DND-41 (cell line): ENCODE measurements at regions not wholly inside any gene's neighbourhood (a gene's known extent, or its start where the extent isn't known, plus 50 kb on each side); places are given as distances from the start of the nearest gene placed in this dataset.

ENCODE experiments used
- ATAC-seq: fragments of 200-7000 bp; cut with Tn5 transposase; 3 replicates; pipeline ENCODE4 v1.9.1; 2021; ENCODE audit warnings: low read depth; ENCODE audit not compliant: insufficient read depth
- DNase-seq: peaks from one replicate; pipeline ENCODE4 v3.0.0-alpha.2; 2020
- H2AFZ ChIP-seq: 2 replicates; pipeline ENCODE4 v1.6.0; 2012; ENCODE audit warnings: low read depth, low read length
- H3K27ac ChIP-seq: 2 replicates; pipeline ENCODE4 v1.5.1; 2012; ENCODE audit warnings: low read length, inconsistent platforms
- H3K27me3 ChIP-seq: fragments of 200-600 bp; sonication (generic); 2 replicates; pipeline ENCODE4 v1.6.0; 2012; ENCODE audit warnings: low read length, mild to moderate bottlenecking, inconsistent platforms; ENCODE audit not compliant: insufficient read depth, poor library complexity
- H3K36me3 ChIP-seq: 2 replicates; pipeline ENCODE4 v1.5.1; 2012; ENCODE audit warnings: low read length, inconsistent platforms; ENCODE audit not compliant: insufficient read depth
- H3K4me1 ChIP-seq: 2 replicates; pipeline ENCODE4 v1.5.1; 2012; ENCODE audit warnings: mild to moderate bottlenecking, low read length; ENCODE audit not compliant: insufficient read depth
- H3K4me2 ChIP-seq: 2 replicates; pipeline ENCODE4 v1.6.0; 2012; ENCODE audit warnings: mild to moderate bottlenecking, moderate library complexity, low read length, inconsistent platforms; ENCODE audit not compliant: insufficient read depth
- H3K4me3 ChIP-seq, 2 experiments: fragments of 200-600 bp in 1 of 2; shearing (Covaris generic) in 1 of 2; 2 replicates each; pipeline ENCODE4 v1.5.1; 2012 to 2016; ENCODE audit warnings: inconsistent platforms in 2 of 2, low read length in 2 of 2, mild to moderate bottlenecking in 2 of 2, low read depth in 1 of 2, moderate library complexity in 1 of 2
- H3K79me2 ChIP-seq: 2 replicates; pipeline ENCODE4 v1.6.0; 2012; ENCODE audit warnings: low read length, inconsistent platforms; ENCODE audit not compliant: insufficient read depth
- H3K9ac ChIP-seq: 2 replicates; pipeline ENCODE4 v1.6.0; 2012; ENCODE audit warnings: low read depth, mild to moderate bottlenecking, inconsistent platforms, low read length, moderate library complexity
- H3K9me3 ChIP-seq: 2 replicates; pipeline ENCODE4 v1.5.1; 2012; ENCODE audit warnings: low read length, moderate library complexity, mild to moderate bottlenecking, inconsistent platforms; ENCODE audit not compliant: insufficient read depth, severe bottlenecking
- H4K20me1 ChIP-seq: 2 replicates; pipeline ENCODE4 v1.6.0; 2012; ENCODE audit warnings: low read length; ENCODE audit not compliant: insufficient read depth
- CTCF ChIP-seq: IDR thresholded peaks from 2 replicates; pipeline ENCODE4 v1.5.1; 2012; ENCODE audit warnings: borderline replicate concordance, low read length, moderate library complexity, mild to moderate bottlenecking; ENCODE audit not compliant: poor library complexity, severe bottlenecking; ENCODE audit errors: extremely low read depth
- EZH2 ChIP-seq: IDR thresholded peaks from 3 replicates; pipeline ENCODE4 v1.6.1; 2012; ENCODE audit warnings: borderline replicate concordance, low read depth, mild to moderate bottlenecking, moderate library complexity, low read length, inconsistent platforms; ENCODE audit not compliant: severe bottlenecking

- TF ChIP-seq EZH2, result no peak
- TF ChIP-seq CTCF, result no peak
- no peak overlapping the region for H3K27ac ChIP-seq
- no peaks in the 10 kb centered on the region for H4K20me1 ChIP-seq
- no peak overlapping the region for H3K9ac ChIP-seq
- no peak overlapping the region for H3K4me2 ChIP-seq
- H3K4me3 ChIP-seq, result no peak overlapping the region
- no peaks in the 10 kb centered on the region for H3K36me3 ChIP-seq
- no peak for ATAC-seq
- no peak for DNase-seq
- H3K27me3 ChIP-seq, result no peaks in the 10 kb centered on the region
- no peak overlapping the region for H2AFZ ChIP-seq
- no peaks in the 10 kb centered on the region for H3K4me1 ChIP-seq
- no peaks in the 10 kb centered on the region for H3K9me3 ChIP-seq
- no peaks in the 10 kb centered on the region for H3K79me2 ChIP-seq
Measured at GRCh38 chr6:120894077-120894476, 440.2 kb downstream of the TBC1D32 start.

GRCh38 chr6:120876931-120877330, 457.3 kb downstream of the TBC1D32 start:
- no peaks in the 10 kb centered on the region for H3K27me3 ChIP-seq
- H3K4me1 ChIP-seq, result no peaks in the 10 kb centered on the region

GRCh38 chr6:120876424-120876823, 457.9 kb downstream of the TBC1D32 start:
- no peak overlapping the region for H3K27ac ChIP-seq

More at GRCh38 chr6:120876931-120877330, 457.3 kb downstream of the TBC1D32 start:
- no peak overlapping the region for H3K4me2 ChIP-seq
- H3K9ac ChIP-seq, result no peak overlapping the region
- H3K4me3 ChIP-seq, result no peak overlapping the region
- TF ChIP-seq EZH2, result no peak
- TF ChIP-seq CTCF, result no peak
- no peak for ATAC-seq
- no peaks in the 10 kb centered on the region for H3K9me3 ChIP-seq
- no peaks in the 10 kb centered on the region for H3K36me3 ChIP-seq
- no peak overlapping the region for H2AFZ ChIP-seq
- H4K20me1 ChIP-seq, result no peaks in the 10 kb centered on the region
- DNase-seq, result no peak
- H3K27ac ChIP-seq, result no peak overlapping the region
- no peaks in the 10 kb centered on the region for H3K79me2 ChIP-seq

More at GRCh38 chr6:120876424-120876823, 457.9 kb downstream of the TBC1D32 start:
- no peaks in the 10 kb centered on the region for H3K4me1 ChIP-seq
- no peaks in the 10 kb centered on the region for H4K20me1 ChIP-seq
- no peak overlapping the region for H3K9ac ChIP-seq
- TF ChIP-seq CTCF (no peak), EZH2 (no peak)
- no peaks in the 10 kb centered on the region for H3K79me2 ChIP-seq
- no peaks in the 10 kb centered on the region for H3K36me3 ChIP-seq
- no peak overlapping the region for H3K4me3 ChIP-seq
- no peak overlapping the region for H2AFZ ChIP-seq
- no peaks in the 10 kb centered on the region for H3K9me3 ChIP-seq
- ATAC-seq (no peak), DNase-seq (no peak)
- H3K27me3 ChIP-seq, result no peaks in the 10 kb centered on the region
- no peak overlapping the region for H3K4me2 ChIP-seq
